NCI-H524 treated with DMSO at 0.1 percent for 48 hours (cell line): ENCODE measurements at regions not wholly inside any gene's neighbourhood (a gene's known extent, or its start where the extent isn't known, plus 50 kb on each side); places are given as distances from the start of the nearest gene placed in this dataset.

Experiments used
- DNase-seq: peaks from one replicate; lab custom pipeline; 2025; lab: John Stamatoyannopoulos, UW

DNA sequence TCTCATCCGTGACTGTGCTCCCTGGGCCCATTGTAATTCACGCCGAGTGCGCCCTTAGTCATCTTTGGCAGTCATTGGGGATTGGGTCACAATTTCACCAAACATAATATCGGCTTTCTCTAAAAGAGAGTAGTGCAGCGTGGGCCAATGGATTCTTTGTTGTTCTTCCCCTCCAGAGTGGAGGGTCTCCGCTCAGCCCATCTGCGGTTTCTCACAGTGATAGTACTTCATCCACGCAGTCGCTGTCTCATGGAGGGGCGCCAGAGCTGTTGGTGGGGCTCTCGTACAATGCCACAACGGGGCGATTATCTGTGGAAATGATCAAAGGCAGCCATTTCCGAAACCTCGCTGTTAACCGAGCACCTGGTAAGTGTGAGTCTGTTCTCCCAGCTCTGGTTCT is 321.8 kb downstream of the SNAPC1 start:
- no peak for DNase-seq

DNA sequence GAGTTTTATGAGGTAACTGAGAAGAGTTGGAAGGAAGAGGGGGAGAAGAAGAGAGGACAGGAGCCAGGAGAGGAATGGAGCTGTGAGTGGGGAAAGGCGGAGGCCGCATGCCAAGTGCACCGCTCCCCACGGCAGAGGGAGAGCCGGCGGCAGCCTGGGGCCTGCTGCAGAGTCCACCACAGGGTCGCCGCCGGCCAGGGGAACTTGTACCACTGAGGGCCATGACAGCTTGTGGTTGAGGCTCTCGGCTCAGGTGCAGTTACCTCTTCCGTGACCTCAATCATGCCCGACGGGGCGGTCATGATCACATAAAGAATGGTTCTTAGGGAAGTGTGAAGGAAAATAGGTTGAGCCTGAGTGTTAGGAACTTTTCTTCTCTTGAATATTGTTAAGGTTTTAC is 325.0 kb downstream of the SNAPC1 start:
- DNase-seq: no peak

DNA sequence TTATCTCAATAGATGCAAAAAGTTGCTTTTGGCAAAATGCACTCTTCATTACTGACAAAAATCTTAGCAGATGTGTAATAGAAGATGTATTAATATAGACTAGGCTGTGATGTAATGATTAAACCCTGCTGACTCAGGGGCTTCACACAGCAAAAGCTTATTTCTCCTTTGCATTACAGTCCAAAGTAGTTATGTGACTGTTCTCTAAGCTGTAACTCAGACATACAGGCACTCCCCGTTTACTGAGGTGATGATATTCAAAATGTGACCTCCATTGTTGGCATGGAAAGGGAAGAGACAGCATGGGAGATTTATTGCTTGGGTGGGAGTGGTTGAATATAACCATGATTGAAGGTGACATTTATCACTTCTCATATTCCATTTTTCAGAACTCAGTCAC is 331.5 kb downstream of the SNAPC1 start:
- no peak for DNase-seq

DNA sequence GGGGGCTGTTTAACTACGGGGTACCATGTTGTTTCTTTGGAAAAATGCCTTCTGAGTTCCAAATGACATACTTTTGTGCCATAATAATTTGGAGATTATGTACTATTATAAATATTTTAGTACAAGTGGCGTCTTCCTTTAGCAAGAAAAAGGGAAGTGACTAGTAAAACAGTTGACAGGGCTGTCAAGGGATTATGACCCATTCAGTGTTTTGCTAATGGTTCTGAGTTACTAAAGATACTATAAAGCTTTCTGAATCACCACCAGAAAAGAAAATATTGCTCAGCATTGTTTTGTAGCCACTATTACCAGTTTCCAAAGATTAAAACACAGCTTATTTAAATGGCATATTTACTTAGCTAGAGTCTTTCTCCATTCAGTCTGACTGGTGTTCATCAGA is 334.9 kb downstream of the SNAPC1 start:
- DNase-seq: no peak

DNA sequence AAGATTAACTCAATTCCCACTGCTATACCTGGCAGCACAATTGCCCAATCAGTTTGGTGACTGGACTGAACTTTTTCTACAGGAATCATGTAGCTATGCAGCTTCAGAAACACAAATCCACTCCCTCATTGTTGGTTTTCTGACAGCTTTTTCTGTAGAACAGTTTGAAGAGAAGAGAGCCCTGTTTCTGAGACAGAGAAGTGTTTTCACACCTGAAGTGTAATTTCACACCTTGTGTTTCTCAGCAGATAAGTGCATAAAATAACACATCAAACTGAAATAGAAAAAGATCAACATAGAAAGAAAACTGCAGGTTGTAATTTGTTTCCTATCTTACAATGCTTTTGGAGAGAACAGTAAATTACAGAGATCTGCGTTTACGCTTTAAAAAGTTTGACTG is 335.6 kb downstream of the SNAPC1 start:
- DNase-seq: no peak

DNA sequence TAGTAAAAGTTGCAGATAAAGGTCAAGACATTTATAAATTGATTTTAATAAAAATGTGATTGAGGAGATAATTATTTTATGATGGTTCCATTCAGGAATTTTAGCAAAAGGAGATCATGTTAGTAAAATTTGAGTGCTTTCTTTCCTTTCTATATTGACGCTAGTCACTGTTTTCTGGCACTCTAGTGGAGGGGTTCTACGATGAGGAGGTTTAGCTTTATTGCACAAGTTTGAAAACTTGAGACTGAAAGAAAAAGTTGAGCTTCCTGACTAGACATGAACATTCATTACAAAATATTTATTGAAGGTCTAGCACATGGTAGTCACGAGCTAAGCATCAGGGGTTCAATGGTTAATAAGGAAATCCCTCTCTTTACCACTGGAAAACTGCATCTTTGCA is 336.1 kb downstream of the SNAPC1 start:
- DNase-seq: no peak

DNA sequence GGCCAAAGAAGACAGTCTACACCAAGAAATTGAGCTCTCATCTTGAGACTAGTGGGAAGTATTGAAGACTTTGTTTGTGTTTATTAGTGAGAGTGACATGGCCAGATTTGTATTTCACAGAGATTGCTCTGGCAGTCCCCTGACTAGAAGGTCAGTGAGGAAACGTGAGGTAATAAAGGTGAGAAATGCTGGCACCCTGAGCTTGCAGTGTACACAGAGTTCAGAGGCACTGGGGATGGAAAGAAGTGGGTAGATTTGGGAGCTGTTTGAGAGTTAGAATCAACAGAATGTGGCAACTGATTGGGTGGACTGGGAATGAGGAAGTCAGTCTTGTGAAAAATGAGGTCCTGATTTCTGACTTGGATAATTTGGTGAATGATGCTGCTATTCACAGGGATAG is 336.9 kb downstream of the SNAPC1 start:
- DNase-seq: no peak

DNA sequence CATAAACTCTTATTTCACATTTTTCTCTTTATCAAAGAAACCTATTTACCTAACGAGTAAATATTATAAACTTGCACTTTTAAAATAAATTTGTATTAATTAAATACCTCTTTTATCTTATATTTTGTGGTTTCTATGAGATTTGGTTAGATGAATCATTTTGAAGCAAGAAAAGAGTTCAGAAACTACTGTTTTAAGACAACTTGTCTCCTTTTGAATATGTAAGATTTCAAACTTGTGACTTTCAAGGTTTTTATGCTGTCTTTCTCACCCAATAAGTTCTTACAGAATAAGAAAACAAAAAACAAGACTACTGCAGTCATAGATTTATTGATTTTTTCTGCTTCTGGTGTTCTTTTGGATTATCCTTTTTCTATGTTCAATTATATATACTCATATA is 339.0 kb downstream of the SNAPC1 start:
- no peak for DNase-seq

DNA sequence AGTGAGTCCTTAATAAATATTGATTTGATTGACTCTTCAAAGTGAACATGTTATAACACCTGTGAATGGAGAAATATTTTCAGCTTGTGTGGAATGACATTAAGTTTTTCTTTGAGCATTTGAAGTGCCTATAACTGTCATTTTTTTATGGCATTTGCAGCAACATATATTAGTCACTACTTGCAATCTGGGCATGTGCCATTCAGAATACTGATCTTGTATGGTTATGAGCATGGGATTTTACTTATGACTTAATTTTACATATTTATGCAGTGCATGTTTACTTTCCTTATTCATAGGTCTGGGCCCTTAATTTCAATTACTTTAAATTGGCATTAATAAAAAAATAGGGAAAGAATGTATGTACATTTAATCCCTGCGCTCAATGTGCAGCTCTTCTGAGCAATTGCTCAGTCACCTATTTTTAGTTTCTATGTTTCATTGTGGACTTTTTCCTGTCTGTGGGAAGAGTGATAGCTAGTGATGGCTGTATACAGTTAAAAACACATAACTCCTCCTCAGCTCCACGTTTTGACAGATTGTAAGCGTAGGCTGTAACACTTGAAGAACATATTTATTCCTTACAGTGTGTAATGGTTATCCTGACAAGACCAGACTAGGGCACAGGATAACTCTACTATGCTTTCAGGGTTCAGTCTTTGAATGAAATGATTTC is 339.6 kb downstream of the SNAPC1 start:
- DNase-seq: no peak

DNA sequence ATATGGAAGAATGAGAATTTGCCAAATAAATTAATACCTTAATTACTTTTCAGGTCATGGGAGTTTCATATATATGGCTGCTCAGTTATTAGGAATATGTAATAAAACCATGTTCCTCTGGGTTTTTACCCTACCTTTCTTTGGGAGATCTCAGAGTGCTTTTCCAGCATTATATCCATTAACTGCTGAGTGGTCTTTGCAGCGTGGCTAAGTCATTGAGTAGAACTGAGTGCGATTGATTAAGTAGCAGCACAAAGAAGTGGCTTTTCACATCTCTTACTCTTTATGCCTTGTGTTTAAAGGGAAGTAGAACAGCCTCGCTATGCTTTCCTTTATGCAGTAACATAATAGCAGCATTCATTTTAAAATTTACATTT is 340.1 kb downstream of the SNAPC1 start:
- DNase-seq: no peak

DNA sequence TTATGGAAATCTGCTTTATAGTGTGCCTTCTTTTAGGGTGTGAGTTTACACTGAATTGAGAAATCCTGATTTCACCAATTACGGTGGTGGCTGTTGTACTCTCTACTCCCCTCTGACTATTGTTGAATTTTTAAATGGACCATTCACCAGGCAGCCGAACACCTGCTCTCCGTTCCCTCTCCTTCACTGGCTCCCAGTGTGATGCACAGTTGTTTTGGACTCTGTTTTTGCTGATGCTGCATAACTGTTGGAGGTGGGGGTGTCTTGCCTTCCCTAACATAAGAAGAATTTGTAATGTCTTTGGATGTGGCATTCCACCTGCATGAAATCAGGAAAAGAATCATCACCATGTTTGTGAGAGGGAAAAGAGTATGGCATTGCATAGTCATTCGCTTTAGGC is 341.2 kb downstream of the SNAPC1 start:
- no peak for DNase-seq

DNA sequence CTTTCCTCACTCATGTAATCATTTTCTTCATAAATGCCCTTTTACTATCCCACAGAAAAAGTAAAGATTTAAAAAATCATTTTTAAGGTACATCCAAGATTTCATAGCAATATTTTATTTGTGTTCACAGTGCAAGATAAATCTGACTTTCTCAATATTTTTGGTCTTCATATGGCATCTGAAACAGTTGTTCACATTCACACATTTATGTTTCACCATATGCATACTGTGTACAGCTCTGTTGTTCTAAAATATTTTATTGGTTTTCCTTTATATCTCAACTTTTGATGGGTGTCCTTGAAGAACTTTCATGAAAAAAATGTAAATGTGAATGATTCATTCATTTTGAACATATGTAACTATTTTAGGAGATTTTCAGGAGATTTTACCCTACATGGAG is 348.7 kb downstream of the SNAPC1 start:
- DNase-seq: no peak

DNA sequence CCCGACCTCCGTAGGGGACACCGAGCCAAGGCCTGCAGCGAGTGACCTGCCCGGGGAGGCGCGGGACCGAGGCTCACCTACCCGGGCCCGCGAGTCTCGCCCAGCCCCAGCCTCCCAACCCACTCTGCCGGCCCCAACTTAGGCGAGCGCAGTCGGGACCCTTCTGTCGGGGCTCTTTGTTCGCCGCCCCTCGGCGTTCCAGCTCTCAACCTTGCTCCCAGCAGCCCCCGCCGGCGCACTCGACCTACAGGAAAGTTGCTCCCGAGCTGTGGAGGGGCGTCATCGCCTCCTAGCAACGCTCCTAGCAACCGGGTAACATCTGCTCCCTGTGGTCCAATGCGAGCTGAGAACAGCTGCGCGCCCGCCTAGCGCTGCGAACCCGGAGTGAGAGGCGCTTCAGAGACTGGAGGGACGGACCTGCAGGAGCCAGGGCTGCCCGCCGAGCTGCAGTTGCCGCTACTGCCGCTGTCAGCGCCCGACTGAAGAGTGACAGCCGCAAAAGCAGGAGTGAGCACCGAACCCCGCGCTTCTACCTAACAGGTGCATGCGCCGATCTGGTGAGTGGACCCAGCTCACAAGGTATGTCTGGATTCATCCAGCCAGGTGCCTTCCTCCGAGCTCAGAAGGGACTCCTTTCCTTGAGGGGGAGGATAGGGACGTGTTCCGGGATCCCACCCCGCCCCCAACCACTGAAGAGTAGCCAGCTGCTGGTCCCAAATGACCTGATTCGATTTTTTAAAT is 355.0 kb downstream of the SNAPC1 start:
- peak; percentile 96 for DNase-seq

DNA sequence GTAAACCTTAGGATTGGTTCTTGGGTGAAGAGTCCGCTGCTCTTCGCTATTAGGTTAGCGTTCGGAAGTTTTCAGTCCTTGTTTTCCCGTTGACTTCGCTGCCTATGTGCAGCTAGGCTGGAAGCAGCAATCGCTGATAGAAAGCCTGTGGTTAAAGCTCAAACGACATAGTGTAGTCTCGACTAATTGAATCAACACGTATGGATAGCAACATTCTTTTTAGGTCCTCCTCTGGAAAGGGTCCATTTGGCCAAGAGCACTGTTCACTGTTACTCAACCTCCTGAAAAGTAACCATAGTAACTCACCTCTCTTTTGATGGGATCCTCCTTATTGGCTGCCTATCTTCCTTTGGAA is 355.5 kb downstream of the SNAPC1 start:
- no peak for DNase-seq

DNA sequence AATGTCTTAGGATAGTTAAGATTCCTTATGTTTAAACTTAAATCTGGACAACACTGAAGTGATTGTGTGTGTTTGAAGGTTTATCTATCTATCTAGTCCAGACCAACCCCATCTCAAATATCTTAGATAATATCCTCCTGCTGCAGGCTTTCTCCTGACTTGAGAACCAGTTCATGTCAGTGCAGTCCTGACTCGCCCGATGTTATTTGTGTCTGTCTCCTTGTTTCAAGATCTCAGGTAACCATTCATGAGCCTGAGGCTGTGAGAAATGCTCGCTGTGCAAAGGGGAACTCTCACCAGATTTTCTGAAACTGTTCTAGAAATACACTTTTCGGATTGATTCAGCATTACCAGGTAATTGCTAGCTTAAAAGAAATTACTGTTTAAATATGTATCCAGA is 356.2 kb downstream of the SNAPC1 start:
- DNase-seq: no peak

DNA sequence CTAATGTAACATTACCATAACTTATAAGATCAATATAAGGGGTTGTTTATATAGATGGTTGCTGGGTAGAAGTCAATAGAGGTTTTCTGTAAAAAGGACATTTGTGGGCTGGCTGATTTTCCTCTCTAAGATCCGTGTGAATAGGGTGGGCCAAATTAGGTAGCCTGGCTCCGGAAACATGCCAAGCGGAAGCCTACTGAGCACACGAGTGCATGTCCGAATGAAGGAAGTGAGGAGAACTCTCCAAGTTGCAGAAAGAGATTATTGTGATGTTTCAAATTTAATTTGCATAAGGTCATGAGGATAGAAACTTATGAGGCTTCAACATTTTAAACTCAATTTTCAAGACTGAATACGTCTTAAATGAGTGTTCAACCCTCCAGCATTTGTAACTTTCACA is 356.7 kb downstream of the SNAPC1 start:
- no peak for DNase-seq

DNA sequence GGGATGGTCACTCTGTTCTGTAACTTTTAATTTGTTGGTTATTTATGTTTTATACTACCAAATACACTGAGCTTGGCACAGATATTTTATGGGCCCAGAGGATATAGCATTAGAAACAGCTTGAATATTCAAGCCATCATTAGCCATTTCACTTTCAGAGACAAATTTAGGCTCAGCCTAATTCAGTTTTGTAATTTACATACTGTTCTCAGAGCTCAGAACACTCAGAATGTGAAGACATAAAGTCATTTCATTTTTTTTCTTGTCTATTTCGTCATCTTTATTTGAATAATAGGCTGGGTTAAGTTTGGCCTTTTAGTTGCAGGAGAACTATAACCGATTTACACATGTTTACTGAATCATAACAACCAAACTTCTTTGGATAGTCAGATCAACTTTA is 361.7 kb downstream of the SNAPC1 start:
- DNase-seq: no peak

DNA sequence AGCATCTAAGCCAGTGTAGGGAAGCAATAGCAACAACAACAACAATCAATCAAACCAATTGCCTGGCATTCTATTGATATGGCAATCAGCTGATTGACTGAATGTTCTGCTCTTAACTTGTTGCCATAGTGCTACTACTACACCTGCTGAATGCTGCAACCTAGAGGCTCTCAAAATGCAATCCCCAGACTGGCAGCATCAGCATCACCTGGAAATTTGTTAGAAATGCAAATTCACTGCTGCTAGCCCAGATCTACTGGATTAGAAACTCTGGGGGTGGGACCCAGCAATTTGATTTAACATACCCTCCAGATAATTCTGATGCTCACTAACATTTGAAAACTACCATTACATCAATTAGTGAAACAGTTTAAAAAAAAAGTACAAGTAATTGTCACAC is 363.6 kb downstream of the SNAPC1 start:
- DNase-seq: no peak

DNA sequence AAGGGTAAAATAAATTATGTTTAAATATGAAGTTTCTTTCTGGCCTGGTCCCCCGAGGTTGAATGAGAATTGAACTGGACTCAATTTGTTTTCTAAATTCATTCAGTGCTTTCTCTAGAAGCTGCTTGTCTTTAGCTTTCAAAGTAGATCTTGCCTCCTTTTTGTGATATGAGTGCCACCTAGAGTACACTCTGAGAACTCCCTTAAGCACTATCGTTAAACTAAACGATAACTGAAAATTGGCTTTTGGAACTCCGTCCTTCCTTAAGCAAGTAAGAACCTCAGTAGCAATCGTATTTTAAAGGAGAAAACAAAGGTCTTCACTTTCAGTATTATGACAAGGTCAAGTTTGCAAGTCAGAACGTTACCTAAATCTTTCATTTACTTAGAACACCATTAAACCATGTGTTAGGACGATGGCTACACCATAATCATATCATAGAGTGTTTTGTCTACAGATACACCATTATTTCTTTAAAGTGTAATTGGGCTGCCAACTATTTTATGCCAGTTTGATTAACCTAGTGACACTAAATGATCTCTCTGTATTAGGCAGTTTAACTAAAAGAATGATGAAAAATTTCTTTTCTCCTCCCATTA is 364.8 kb downstream of the SNAPC1 start:
- DNase-seq: peak; percentile 38

DNA sequence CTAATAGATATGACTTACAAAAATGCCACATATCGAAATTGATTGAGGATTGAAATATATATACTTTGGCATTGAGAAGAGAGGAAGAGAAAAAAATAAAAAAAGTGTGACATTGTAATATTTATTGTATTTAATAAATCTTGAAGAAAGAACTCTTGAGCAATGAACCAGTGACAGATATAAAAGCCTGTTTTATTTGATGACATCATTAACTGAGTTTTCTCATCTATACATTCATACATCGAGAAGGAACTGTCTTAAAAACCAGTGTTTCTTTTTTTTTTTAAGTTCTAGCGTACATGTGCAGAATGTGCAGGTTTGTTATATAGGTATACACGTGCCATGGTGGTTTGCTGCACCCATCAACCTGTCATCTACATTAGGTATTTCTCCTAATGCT is 368.2 kb downstream of the SNAPC1 start:
- no peak for DNase-seq

DNA sequence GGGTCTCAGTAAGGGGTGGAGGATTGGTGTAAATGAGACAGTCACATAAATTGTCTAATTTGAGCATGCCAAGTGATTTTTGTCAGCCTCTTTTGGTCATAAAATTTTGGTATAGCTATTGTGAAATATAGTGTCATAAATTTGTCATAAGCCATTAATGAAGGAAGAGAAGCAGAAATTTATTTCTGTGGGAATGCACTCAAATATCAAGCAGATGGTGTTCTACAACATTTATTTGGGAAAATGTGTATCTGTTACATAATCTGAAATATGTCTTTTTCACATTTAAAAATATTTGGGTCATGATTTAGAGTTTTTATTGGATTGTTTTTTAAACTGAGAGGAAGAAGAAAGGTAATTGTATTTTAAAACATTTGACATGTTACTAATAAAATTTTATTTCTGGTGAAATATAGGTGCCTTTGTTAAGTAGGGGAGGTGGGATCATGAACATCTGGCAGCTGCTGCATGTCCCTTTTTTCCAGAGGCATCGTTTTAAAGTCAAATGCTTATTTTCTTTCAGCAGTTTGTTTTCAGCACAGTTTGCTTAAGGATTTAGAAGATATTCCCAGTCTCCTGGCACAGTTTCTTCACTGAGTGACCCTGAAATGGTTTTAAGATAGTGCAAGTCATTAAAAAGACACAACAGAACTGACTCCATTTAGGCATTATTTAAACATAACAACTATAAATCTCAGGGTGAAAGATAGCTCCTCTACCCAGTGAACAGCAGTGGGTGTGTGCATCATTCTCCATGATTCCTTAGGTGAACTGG is 371.7 kb downstream of the SNAPC1 start:
- no peak for DNase-seq

DNA sequence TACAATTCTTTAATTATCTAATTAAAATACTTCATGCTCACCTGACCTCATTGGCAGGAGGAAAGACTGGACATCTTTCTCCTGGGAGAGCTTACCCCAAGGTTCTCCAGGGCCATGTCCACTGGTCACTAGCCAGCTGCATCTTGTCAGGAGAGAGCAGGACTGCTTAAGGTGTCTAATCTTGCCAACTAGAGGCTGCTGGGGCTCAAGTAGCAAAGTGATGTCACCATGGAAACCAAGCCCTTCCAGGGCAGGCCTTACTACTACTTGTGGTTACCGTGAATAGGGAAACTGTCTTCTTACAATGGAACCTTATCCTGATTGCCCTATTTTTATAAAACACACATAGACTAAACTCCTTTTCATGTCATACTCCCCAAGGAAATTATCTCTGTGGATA is 376.4 kb downstream of the SNAPC1 start:
- peak; percentile 64 for DNase-seq

DNA sequence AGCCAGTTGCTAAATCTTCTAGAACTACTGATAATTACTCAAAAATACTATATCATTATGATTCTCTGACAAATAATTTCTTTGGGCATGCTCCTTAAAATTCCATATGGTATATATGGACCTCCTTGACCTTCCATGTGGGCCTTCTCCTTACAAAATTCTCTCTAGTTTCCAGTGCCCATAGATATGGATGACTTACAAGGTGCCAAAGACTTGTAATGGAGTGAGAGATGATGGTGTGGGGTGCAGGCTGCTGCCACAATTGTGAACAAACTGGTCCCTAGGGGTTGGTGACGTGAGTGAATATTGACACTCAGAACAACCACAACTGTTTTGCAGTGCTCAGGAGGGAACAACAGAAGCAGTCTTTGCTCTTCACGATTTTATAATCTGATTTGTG is 378.9 kb downstream of the SNAPC1 start:
- DNase-seq: no peak
